Upper lobe of left lung (tissue), 4 donors: ENCODE measurements at regions not wholly inside any gene's neighbourhood (a gene's known extent, or its start where the extent isn't known, plus 50 kb on each side); places are given as distances from the start of the nearest gene placed in this dataset.

ENCODE experiments used
- EP300 ChIP-seq, 4 donors: sonication (generic); formaldehyde crosslinking; IDR thresholded peaks; one replicate each; pipeline ENCODE4 v1.5.1; 2017; ENCODE audit warnings: antibody characterized with exemption in 4 of 4, control low read depth in 2 of 4
- POLR2A ChIP-seq, 4 donors: fragments of 450-650 bp; IDR thresholded peaks; one replicate each; pipeline ENCODE4 v1.5.1; 2016 to 2017; ENCODE audit warnings: antibody characterized with exemption in 4 of 4, mild to moderate bottlenecking in 2 of 4
- POLR2AphosphoS5 ChIP-seq, 2 donors: sonication (generic); formaldehyde crosslinking; IDR thresholded peaks; one replicate each; pipeline ENCODE4 v1.5.1; 2017; ENCODE audit warnings: antibody characterized with exemption in 2 of 2
- TF ChIP-seq, protein P1 (sequence below), 6 experiments: fragments of 450-650 bp in 4 of 6; fragments of 200-600 bp in 2 of 6; sonication (generic) in 2 of 6; IDR thresholded peaks; one replicate each; pipeline ENCODE4 v1.5.1; 2016 to 2019; ENCODE audit warnings: antibody characterized with exemption in 6 of 6

DNA sequence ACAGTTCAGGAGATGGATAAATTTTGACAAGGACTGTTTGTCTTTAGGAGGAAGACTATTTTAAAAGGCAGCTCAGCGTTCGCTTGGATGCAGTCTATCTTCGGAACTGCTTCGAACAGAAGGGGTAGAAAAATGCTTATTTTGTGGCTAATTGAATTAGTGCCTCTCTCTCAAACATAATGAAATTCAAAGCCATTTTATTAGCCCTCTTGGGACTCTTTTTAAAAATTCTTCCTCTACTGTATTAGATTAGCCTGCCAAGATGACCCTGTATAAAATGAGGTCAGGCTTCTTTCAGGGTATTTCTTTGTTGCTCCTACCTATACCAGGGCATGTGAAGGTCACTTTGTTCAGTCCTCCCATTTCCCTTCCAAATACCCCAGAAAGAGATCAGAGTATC lies 379.2 kb upstream of the NFE2L3 start:
- TF ChIP-seq, protein P1, sequence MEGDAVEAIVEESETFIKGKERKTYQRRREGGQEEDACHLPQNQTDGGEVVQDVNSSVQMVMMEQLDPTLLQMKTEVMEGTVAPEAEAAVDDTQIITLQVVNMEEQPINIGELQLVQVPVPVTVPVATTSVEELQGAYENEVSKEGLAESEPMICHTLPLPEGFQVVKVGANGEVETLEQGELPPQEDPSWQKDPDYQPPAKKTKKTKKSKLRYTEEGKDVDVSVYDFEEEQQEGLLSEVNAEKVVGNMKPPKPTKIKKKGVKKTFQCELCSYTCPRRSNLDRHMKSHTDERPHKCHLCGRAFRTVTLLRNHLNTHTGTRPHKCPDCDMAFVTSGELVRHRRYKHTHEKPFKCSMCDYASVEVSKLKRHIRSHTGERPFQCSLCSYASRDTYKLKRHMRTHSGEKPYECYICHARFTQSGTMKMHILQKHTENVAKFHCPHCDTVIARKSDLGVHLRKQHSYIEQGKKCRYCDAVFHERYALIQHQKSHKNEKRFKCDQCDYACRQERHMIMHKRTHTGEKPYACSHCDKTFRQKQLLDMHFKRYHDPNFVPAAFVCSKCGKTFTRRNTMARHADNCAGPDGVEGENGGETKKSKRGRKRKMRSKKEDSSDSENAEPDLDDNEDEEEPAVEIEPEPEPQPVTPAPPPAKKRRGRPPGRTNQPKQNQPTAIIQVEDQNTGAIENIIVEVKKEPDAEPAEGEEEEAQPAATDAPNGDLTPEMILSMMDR (IDR thresholded peaks at IDR 0.05) = no peak
- no peak for TF ChIP-seq EP300 (IDR thresholded peaks at IDR 0.05)
- TF ChIP-seq POLR2A (IDR thresholded peaks at IDR 0.05) = no peak
- no peak for TF ChIP-seq POLR2AphosphoS5 (IDR thresholded peaks at IDR 0.05)
